Nephron progenitor cell (in vitro differentiated cells): ENCODE measurements at regions not wholly inside any gene's neighbourhood (a gene's known extent, or its start where the extent isn't known, plus 50 kb on each side); places are given as distances from the start of the nearest gene placed in this dataset.

Experiments
- DNase-seq: peaks from one replicate; pipeline ENCODE4 v3.0.0; 2021
- H3K27ac Mint-ChIP-seq: 2 replicates; pipeline ENCODE4 v1.8.0; 2021; ENCODE audit warnings: mild to moderate bottlenecking, moderate library complexity, mixed read lengths
- H3K27me3 Mint-ChIP-seq: 2 replicates; pipeline ENCODE4 v1.8.0; 2021; ENCODE audit warnings: mild to moderate bottlenecking, low read depth, mixed read lengths; ENCODE audit not compliant: poor library complexity
- H3K36me3 Mint-ChIP-seq: 2 replicates; pipeline ENCODE4 v1.8.0; 2021; ENCODE audit warnings: low read depth, mixed read lengths
- H3K4me1 Mint-ChIP-seq: 2 replicates; pipeline ENCODE4 v1.8.0; 2021; ENCODE audit warnings: mixed read lengths
- H3K4me3 Mint-ChIP-seq: 2 replicates; pipeline ENCODE4 v1.8.0; 2021; ENCODE audit warnings: mild to moderate bottlenecking, moderate library complexity, mixed read lengths
- H3K9me3 Mint-ChIP-seq: 2 replicates; pipeline ENCODE4 v1.8.0; 2021; ENCODE audit warnings: mild to moderate bottlenecking, moderate library complexity, mixed read lengths
- CTCF ChIP-seq: fragments of 200-600 bp; sonication (generic); IDR thresholded peaks from 2 replicates; pipeline ENCODE4 v1.5.0; 2021; ENCODE audit warnings: antibody characterized with exemption

DNA sequence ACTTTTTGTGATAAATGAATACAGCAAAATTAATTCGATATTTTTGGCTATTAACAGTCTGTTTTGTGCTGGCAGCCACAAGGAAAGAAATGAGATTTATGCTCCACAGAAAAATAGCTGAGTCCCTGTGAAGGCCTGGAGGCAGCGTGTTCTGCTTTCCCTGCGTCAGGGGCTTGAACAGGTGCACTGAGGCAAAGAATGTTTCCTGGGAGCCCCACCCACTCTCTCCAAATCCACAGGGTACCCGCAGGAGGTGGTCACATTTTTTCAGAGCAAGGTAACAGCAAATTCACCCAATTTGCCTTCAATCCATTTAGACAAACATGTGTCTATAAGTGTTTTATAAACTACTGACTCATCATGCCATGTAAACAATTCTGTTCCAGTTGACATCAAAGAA is 308.1 kb downstream of the TCERG1L start:
- H3K27me3 Mint-ChIP-seq, result peaks cover 23% of the 10 kb centered on the region
- H3K9me3 Mint-ChIP-seq, result peaks cover 11% of the 10 kb centered on the region
- no peak for DNase-seq
- no peak overlapping the region for H3K27ac Mint-ChIP-seq
- no peak overlapping the region for H3K4me3 Mint-ChIP-seq
- no peaks in the 10 kb centered on the region for H3K36me3 Mint-ChIP-seq
- H3K4me1 Mint-ChIP-seq, result peaks cover 13% of the 10 kb centered on the region
- TF ChIP-seq CTCF, result no peak

DNA sequence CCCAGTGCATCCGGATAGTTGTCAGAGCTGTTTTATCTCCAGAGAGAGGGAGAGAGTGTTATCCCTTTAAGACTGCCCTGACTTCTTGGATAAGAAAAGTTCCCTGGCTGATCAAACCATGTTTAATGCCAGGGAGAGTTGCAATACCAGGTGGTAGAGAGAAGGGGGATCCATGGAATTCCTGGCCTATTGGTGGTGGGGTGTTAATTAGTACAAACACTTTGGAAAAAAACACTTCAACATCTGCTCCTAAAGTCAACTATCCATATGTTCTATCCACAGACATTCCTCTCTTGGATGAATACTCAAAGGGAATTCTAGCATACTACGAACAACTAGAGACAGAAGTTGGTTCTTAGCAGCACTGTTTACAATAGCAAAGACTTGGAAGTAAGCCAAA is 307.2 kb downstream of the TCERG1L start:
- no peak overlapping the region for H3K27ac Mint-ChIP-seq
- peaks cover 11% of the 10 kb centered on the region for H3K9me3 Mint-ChIP-seq
- no peak for TF ChIP-seq CTCF
- DNase-seq, result no peak
- H3K36me3 Mint-ChIP-seq, result no peaks in the 10 kb centered on the region
- H3K27me3 Mint-ChIP-seq, result peaks cover 31% of the 10 kb centered on the region
- H3K4me3 Mint-ChIP-seq, result no peak overlapping the region
- peaks cover 13% of the 10 kb centered on the region for H3K4me1 Mint-ChIP-seq

DNA sequence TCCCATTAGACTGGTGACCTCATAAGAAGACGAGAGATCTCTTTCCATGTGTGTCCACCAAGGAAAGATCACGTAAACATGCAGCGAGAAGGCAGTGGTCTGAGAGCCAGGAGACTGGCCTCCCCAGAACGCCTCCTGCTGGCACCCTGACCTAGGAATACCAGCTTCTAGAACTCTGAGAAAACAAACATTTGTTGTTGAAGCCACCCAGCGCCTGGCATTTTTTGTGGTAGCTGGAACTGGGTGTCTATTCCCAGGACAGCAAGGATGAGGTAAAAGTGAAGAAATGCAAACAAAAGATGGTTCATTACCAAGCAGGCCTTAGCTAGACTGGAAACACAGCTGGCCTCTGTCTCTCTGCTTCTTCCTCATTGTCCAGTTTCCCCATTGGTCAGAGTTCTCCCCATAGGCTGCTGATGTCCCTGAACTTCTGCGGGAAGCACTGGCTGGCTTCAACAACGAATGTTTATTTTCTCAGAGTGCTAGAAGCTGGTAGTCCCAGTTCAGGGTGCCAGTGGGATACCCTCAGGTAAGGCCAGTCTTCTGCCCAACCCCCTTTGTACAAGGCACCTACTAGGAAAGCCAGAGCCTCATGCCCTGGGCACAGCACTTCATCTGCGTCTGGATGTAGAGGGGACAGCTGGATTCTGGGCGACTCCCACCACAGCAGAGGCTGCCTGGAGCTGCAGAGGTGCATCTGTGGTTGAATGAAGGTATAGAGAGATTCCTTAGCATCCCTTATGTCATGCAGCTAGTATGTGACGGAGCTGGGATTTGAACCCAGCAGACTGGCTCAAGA is 304.9 kb downstream of the TCERG1L start:
- Mint-ChIP-seq H3K36me3 (no peaks in the 10 kb centered on the region), H3K4me1 (peaks cover 9% of the 10 kb centered on the region), H3K27me3 (peaks cover 26% of the 10 kb centered on the region), H3K27ac (no peak overlapping the region), H3K4me3 (no peak overlapping the region), H3K9me3 (peaks cover 11% of the 10 kb centered on the region)
- TF ChIP-seq CTCF, result no peak
- no peak for DNase-seq

DNA sequence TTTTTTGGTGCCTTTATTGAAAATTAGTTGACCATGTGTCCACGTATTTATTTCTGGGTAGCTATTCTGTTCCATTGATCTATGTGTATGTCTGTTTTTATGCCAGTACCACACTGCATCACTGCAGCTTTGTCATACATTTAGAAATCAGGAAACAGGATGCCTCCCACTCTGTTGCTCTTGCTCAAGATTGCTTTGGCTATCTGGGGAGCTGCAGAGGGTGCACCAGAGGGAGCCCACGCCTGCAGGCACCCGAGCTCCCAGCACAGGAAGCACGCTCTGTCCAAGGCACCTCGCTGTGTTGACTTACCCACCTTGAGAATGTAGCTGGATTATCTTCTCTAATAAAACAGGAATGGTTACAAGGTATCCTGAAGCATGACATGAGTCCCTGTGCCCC is 301.7 kb downstream of the TCERG1L start:
- Mint-ChIP-seq H3K9me3 (peaks cover 10% of the 10 kb centered on the region), H3K36me3 (no peaks in the 10 kb centered on the region), H3K4me1 (peaks cover 6% of the 10 kb centered on the region), H3K27ac (no peak overlapping the region), H3K4me3 (no peak overlapping the region), H3K27me3 (peaks cover 25% of the 10 kb centered on the region)
- no peak for TF ChIP-seq CTCF
- DNase-seq, result no peak

GRCh38 chr10:131010965-131011575 is 300.5 kb downstream of the TCERG1L start:
- peaks cover 27% of the 10 kb centered on the region for H3K27me3 Mint-ChIP-seq
- no peaks in the 10 kb centered on the region for H3K36me3 Mint-ChIP-seq
- peaks cover 6% of the 10 kb centered on the region for H3K4me1 Mint-ChIP-seq
- H3K27ac Mint-ChIP-seq, result no peak overlapping the region
- TF ChIP-seq CTCF, result no peak
- H3K9me3 Mint-ChIP-seq, result no peaks in the 10 kb centered on the region
- no peak for DNase-seq
- no peak overlapping the region for H3K4me3 Mint-ChIP-seq
